Activated T-cell treated with anti-CD3 and anti-CD28 coated beads for 1 hour (primary cell): ENCODE measurements at regions not wholly inside any gene's neighbourhood (a gene's known extent, or its start where the extent isn't known, plus 50 kb on each side); places are given as distances from the start of the nearest gene placed in this dataset.
"Not testable (repeated sequence)": the region's sequence is repeated elsewhere in the genome, so short reads cannot be mapped to it uniquely, and the experiment has no call there.

Experiments
- DNase-seq: peaks from one replicate; pipeline ENCODE4 v3.0.0-alpha.2; 2020; ENCODE audit warnings: low read depth

DNA sequence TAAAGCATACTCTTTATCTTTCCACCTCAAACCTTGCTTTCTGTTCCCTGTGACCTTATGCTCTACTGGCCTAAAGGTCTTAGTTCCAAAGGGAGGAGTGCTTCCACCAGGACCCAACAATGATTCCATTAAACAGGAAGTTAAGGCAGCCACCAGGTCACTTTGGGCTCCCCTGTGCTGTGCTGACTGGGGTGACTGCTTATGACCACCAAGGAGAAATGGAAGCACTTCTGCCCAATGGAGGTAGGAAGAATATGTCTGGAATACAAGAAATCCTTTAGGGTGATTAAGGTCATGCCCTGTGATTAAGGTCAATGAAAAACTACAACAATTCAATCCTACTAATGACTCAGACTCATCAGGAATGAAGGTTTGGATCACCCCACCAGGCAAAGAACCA lies 233.8 kb upstream of the CDH11 start:
- DNase-seq = no peak

DNA sequence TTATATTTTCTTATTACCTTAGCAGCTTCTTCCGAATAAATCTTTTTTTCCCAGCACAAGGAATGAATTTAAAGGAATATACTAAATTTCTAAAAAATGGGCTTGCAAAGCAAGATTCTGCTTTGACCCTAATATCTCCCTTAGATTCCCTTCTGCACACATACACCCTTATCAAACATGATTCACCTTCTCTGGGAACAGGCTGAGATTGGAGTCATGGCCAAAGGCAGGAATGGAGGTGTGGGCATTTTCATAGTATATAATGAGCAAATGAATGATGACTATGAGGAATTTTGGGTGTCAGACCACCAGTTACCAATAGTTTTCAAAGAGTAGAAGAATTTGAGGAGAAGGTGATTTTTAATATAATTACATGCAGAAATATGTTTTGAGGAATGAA lies 231.3 kb upstream of the CDH11 start:
- no peak for DNase-seq

DNA sequence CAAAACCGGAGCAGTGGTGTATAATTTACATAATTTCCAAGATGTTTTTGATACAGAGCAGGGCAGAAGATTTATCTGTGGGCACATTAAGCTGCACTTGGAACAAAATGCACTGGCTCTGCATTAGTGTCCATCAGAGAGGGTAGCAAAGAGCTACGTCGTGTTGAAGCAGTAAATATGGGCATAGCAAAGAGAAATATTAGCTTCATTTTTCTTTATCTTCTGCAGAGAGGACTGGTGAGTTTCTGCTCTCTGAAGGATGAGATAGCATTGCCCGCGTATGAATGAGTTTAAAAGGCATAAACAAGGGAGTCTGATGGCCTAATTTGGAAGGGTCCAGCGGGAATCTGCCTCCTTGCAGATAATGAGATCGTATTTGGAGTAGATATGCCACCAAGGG lies 227.8 kb upstream of the CDH11 start:
- DNase-seq = no peak

DNA sequence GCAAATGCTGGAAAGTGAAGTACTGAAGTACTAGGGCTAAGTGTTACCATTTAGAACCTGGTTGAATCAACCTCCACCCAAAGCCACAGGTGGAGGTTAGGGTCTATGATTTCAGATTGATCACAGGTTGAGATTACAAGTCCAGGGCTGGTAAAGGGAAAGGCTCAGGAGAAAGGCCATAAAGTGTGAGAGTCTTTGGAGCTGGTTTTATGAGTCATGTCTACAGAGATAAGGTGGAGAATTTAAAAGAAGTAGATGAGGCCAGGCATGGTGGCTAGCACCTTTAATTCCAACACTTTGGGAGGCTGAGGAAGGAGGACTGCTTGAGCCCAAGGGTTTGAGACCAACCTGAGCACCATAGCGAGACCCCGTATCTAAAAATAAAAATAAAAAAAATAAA lies 221.7 kb upstream of the CDH11 start:
- no peak for DNase-seq

DNA sequence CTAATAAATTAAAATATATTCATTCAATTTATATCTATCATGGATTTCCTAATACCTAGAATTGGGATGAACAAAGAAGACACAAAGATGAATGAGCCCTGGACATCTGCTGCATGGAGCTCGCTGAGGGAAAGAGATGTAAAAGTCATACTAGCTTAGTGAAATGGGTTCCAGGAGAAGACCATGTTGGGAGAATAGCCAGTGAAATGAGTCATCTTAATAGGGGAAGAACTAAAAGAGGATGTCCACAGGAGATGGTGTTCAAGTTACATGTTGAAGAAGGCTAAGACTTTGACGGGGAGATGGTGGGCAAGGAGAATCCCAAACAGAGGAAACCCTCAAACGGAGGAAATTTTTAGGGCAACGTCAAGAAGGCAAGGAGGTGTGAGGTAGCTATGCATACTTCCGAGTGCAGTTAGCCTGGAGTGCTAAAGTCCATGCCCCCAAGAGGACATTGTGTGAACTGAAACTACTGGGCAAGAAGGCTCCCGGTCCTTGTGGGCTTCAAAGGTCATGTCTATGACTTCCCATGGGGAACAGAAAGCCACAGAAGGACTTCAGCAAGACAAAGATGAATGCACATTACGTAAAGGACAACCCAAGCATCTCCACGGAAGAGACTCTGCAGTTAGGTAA lies 220.5 kb upstream of the CDH11 start:
- no peak for DNase-seq

DNA sequence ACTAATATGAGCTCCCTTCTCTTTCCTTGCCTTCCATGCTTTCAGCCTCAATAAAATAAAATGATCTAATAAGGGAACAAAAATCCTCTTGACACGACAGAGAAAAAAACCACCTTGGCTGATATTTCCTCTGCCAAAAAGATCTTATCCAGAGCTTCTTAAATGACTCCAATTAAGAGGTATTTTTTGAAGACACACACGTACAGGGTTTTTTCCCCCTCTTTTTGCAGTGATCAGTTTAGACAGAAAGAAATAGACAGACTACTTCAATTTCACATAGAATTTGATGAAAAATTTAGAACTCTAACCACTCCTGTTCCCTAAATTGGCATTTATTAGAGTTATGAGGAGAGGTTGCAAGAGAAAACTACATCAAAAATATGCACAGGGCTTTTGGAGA lies 217.2 kb upstream of the CDH11 start:
- DNase-seq = no peak

DNA sequence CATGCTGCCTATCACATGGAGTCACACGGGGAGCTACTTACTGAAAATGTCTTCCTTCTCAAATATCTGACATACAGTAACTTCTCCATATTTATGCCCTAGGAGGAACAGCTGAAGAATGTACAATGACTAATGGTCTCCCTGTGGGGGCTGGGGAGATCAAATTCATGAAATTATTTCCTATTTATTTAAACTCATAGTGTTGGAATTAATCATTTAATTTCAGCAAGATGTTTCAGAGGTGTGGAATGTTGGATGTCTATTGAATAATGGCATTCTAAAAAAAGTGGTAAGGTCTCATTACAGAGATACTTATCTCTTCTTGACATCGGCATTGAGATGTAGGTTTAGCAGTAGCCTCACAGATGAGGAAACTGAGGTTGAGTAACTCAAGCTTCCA lies 214.3 kb upstream of the CDH11 start:
- no peak for DNase-seq

DNA sequence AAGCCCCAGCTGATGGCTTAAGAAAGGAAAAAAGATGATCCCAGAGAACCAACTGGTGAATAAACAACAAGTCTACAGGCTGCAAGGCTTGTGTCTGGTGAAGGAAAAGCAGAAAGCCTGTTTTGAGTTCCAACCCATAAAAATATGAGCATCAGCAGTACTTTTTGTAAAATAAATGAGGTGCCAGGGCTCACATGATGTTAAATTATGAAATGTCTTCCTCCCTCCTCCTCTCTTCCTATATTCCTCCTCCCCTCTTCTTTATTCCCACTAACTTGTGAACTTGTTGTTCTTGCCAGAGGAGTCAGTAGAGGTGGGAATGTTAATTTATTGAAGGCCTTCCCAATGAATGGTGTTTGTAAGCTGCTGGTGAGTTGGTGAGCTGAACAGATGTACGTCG lies 212.2 kb upstream of the CDH11 start:
- DNase-seq = no peak

DNA sequence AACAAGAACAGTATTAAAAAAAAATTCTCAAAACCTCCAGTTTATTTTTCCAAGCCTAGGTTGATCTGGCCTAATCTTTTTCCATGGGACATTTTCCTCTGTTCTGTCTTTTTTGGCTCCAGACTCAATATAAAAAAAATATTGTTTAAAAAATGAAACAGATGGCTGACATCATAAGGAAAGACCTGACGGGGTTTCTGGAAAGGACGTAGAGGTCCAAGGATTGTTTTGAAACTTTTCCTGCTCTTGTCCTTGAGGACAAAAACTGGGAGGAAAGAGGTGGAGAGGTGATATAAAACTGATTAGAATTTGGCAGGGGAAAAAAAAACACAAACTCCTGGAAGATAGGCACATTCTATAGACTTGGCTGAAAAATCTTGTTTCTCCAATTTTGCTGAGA lies 211.4 kb upstream of the CDH11 start:
- DNase-seq = no peak

DNA sequence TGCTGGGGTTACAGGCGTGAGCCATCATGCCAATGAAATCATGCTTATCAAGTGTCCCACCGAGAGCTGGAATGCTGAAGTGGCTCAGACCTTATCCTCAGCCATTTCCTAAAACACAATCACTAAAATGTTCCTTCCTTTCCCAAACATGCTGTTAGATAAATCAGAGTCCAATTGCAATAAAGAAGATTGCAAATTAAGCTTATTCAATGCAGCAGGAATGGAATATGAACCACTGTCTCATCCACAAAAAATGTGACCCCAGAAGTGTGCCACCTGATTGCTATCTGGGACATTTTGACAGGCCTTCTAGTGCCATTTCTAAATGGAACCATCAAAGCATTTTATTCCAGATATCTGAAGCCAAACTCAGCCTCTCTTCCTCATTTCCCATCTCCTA lies 205.5 kb upstream of the CDH11 start:
- DNase-seq = no peak

DNA sequence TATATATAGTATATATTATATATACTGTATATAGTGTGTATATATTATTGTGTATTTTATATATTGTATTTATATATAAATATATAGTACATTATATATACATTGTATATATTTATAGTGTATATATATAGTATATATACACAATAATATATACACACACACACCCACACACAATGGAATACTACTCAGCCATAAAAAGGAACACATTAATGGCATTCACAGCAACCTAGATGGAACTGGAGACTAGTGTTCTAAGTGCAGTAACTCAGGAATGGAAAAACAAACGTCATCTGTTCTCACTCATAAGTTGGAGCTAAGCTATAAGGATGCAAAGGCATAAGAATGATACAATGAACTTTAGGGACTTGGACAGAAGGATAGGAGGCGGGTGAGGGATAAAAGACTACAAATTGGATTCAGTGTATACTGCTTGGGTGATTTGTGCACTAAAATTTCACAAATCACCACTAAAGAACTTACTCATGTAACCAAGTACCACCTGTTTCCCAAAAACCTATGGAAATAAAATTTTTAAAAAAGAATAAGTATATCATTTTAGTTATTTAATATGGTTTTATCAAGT lies 201.9 kb upstream of the CDH11 start:
- no peak for DNase-seq

DNA sequence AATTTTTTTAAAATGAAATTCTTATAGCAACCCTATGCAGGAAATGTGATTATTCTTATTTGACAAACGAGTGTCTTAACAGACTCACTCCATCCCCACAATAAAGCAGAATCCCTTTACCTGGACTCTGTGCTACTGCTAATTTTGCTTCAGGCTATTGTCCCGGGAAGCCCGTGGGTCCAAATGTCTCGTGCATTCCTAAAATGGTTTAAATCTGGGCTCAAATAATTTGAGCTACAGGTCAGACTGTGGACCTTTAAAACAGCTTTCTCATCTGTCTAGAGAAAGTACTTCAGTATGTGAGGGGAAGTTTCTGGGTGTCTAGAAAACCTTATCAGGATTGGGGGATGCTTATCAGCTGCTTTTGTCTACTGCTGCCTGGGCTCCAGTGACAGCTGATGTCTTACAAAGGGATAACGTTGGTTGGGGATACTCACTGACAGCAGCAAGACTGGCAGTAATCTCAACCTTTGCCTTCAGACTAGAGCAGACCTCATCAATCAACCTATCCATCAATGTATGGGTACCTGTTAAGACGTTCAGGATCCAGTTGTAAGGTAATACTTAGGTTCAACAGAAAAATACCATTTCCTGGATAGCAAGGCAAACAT lies 197.9 kb upstream of the CDH11 start:
- no peak for DNase-seq

DNA sequence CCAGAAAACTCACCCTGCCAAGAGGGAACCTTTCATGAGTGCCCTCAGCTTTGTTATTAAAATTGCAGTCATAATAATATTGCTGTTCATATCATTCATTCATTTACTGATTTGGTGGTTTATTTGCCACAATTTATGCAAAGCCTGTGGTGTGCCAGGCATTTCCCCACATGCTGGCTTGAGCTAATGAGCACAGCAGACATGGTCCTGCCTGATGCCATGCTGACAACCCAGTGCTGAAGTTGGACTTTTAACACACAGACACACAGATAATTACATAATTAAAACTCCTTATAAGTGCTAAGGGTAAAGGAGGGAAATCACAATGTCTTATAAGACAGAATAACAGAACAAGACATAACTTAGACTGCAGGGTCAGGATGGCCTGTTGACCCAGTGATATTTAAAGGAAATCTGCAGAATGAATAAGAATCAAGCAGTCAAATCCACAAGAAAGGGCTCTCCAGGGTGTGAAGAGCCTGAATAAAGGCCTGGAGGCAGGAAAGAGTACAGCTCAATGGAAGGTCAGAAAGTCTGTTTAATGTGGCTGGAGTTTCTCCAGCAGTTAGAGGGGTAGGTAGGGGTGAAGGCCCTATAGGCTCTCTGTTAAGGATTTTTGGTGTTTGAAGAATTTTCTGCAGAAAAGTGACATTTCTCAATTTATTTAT lies 196.9 kb upstream of the CDH11 start:
- DNase-seq = no peak

DNA sequence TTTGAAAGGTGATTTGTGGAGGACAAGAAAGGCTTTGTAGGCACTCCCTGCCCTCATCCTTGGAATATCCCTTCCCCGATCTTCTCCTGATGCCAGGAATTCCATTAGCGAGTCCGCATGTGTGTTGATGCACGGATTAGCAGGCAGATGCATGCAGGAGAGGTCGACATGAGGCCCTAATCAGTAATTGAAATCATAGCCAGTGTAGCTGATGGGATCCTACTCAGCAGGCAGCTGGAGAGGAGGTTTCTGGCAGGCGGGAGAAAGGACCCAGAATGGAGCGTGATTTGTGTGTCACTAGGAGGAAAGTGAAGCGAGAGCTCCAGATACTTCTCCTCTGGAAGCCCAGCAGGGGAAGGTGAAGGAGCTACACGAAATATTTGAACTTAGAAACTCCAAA lies 196.3 kb upstream of the CDH11 start:
- no peak for DNase-seq

DNA sequence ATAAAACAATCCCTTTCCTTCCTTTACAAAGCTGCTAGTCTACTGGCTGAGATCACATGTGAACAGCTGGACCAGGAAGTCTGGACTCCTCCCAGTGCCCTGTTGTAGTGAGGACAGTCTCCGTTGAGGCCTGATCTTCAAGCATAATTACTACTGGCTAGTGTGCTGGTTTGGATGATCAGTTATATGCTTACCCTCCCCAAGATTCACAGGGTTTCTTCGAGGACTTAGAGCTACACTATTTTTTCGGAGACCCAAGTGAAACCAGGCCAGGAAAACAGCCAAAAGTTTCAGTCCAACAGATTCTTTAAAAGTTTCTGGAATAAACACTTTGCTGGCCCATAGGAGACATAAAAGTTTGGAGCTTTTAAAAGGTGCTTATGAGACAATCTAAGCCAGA lies 194.9 kb upstream of the CDH11 start:
- no peak for DNase-seq

DNA sequence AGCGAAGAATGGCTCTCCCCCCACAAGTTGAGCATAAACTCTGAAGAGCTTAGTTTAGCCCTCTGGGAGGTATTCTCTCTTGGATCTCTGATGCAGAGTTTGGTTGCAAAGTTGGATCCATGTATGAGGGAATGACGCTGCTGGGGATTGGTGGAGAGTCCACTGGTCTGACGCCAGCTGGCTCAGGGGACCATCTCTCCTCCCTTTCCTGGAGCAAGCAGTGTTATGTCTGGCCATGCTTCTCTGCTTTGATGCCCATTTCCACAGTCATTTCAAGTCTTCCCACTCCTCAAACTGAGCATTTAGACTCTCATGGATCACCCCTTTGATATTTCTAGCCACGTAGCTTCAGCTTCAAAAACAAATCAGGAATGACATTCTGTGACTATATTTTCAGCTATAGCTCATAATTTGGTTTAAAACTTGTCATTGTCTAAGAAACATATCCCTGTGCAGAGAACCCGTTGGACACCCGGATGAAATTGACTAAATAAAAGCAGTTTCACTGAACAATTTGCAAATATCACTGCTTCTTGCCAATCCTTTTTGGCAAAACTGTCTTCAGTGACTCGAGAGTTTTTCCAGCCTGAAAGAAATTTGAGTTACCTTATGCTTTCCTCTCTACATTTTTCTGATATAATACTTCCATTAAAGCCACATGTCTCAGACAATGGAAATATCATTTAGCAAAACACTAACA lies 193.4 kb upstream of the CDH11 start:
- no peak for DNase-seq

DNA sequence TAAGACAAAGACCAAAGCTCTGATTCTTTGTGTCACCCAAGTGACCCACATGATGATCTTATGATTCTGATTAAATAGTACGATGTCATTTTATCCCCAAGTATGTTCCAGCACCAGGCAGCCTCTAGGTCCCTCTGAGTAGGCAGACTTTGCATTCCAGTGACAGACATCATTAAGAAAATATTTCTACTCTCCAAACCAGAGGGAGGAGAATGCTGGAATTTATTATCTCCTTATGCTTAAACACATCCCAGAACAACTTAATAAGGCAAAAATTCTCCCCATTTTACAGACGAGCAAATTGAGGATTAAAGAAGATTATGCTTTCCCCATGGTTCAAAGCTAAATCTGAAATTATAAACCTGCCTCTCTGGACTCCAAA lies 192.8 kb upstream of the CDH11 start:
- no peak for DNase-seq

DNA sequence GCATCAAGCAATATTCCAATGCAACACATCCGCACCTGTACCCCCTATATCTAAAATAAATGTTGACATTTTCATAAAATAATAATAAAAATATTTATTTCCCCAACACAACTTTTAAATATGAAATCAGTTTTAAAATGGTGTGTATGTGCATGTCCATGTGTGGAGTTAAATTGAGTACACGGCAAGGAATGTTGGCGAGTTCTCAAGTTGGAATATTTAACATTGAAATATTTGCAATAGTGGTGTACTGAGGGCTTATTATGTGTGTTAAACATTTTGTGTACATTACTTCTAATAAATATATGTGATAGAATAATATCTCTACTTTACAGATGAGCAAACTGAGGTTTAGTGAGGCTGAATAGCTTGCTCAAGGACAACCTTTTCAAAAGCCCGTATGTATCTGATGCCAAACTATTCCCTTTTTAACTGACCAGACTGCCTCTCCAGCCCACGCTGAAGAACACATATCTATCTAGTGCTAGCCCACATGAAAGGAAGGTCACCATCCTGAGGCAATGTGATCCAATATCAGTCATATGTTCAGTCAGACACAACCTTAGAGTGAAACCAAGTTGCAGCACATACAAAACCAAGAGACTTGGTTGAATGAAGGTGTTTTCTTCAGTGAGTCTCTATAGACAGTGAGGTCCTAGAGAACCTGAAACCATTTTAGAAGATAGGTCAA lies 192.2 kb upstream of the CDH11 start:
- no peak for DNase-seq

DNA sequence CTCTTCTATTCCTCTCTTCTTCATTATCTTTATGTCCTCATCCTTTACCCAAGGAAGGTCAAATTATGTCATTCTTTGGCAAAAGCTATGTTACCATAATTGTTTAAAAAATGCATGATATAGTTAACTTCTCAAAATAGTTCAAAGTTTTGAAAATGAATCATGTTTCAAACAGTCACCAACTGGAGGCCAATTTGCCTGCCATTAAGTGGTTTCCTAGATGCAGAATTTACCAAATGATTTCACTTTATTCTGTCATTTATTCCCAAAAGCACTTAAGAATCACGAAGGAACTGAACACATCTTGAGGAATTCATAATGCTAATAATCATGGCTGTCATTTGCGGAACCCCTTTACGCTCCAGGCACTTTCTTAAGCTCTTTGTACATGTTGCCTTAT lies 190.9 kb upstream of the CDH11 start:
- DNase-seq = no peak

DNA sequence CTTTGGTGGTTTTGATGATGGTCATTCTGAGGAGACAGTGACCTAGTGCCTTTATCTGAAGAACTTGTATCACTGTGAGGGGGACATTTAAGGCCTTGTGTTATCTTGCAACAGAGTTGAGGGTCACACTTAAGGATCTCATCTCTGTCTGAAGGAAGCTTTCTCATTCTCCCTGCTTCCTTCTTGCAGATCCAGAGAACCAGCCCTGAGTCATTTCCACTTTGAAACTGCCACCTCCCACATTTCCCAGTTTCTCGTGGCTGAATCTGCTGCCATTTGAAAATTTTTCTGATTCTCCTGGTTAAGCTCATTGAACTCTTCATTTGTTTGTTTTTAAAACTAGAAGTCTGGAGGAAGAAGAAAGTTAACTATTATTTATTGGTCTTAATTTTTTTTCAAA lies 190.2 kb upstream of the CDH11 start:
- no peak for DNase-seq

DNA sequence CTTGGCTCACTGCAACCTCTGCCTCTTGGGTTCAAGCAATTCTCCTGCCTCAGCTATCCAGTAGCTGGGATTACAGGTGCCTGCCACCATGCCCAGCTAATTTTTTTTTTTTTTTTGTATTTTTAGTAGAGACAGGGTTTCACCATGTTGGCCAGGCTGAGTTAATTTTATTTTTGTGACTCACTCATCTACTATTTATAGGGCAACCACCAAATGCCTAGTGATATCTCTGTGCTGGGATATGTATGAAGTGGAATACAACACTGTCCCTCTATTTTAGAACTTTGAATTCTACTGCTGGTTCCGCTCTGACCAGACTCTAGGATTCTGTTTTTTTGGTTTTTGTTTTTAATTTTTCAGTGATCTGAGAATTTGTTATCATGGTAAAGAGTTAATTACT lies 188.6 kb upstream of the CDH11 start:
- not testable (repeated sequence) for DNase-seq

DNA sequence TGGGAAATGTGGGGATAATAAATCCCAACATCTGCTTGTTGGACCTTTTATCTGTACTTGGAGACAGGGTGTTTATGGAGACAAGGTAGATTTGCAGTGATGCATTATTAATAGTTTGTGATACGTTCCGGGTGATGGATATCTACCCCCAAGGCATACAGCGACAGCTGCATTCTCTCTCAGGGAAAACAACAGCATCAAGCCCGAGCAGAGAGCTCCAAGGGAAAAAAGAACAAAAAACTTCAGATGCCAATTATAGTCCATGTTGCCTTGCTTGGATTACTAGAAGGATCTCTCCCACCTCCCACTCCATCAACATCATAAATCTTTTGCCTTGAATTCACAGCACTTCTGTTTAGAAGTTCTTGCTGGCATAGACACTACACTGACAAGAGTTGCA lies 187.5 kb upstream of the CDH11 start:
- no peak for DNase-seq
